Osteocyte (in vitro differentiated cells): ENCODE measurements at regions not wholly inside any gene's neighbourhood (a gene's known extent, or its start where the extent isn't known, plus 50 kb on each side); places are given as distances from the start of the nearest gene placed in this dataset.
"Not testable (repeated sequence)": the region's sequence is repeated elsewhere in the genome, so short reads cannot be mapped to it uniquely, and the experiment has no call there.

Experiments
- DNase-seq: peaks from one replicate; pipeline ENCODE4 v3.0.0; 2021; ENCODE audit warnings: mixed read lengths; ENCODE audit not compliant: unreplicated experiment; ENCODE audit errors: extremely low spot score
- H3K27ac Mint-ChIP-seq: one replicate; pipeline ENCODE4 v1.8.0; 2021; ENCODE audit warnings: mild to moderate bottlenecking, mixed read lengths; ENCODE audit not compliant: unreplicated experiment
- H3K27me3 Mint-ChIP-seq: one replicate; pipeline ENCODE4 v1.8.0; 2021; ENCODE audit warnings: mixed read lengths; ENCODE audit not compliant: unreplicated experiment
- H3K36me3 Mint-ChIP-seq: one replicate; pipeline ENCODE4 v1.8.0; 2021; ENCODE audit warnings: mixed read lengths; ENCODE audit not compliant: unreplicated experiment
- H3K4me1 Mint-ChIP-seq: one replicate; pipeline ENCODE4 v1.8.0; 2021; ENCODE audit warnings: mixed read lengths; ENCODE audit not compliant: unreplicated experiment
- H3K4me3 Mint-ChIP-seq: one replicate; pipeline ENCODE4 v1.8.0; 2021; ENCODE audit warnings: mild to moderate bottlenecking, moderate library complexity, mixed read lengths; ENCODE audit not compliant: unreplicated experiment
- H3K9me3 Mint-ChIP-seq: one replicate; pipeline ENCODE4 v1.8.0; 2021; ENCODE audit warnings: mixed read lengths; ENCODE audit not compliant: unreplicated experiment
- TF ChIP-seq, protein P1 (sequence below): fragments of 200-600 bp; sonication (generic); IDR thresholded peaks from 2 replicates; pipeline ENCODE4 v1.5.0; 2021; ENCODE audit warnings: antibody characterized with exemption, mild to moderate bottlenecking, moderate library complexity

- Mint-ChIP-seq H3K27me3 (peaks cover 3% of the 10 kb centered on the region), H3K4me1 (peaks cover 9% of the 10 kb centered on the region), H3K4me3 (no peak overlapping the region), H3K36me3 (no peaks in the 10 kb centered on the region), H3K27ac (no peak overlapping the region), H3K9me3 (peaks cover 10% of the 10 kb centered on the region)
- TF ChIP-seq, protein P1, sequence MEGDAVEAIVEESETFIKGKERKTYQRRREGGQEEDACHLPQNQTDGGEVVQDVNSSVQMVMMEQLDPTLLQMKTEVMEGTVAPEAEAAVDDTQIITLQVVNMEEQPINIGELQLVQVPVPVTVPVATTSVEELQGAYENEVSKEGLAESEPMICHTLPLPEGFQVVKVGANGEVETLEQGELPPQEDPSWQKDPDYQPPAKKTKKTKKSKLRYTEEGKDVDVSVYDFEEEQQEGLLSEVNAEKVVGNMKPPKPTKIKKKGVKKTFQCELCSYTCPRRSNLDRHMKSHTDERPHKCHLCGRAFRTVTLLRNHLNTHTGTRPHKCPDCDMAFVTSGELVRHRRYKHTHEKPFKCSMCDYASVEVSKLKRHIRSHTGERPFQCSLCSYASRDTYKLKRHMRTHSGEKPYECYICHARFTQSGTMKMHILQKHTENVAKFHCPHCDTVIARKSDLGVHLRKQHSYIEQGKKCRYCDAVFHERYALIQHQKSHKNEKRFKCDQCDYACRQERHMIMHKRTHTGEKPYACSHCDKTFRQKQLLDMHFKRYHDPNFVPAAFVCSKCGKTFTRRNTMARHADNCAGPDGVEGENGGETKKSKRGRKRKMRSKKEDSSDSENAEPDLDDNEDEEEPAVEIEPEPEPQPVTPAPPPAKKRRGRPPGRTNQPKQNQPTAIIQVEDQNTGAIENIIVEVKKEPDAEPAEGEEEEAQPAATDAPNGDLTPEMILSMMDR = no peak
- DNase-seq = no peak
Measured at GRCh38 chr13:43946281-43946680, 66.6 kb downstream of the LACC1 start.

DNA sequence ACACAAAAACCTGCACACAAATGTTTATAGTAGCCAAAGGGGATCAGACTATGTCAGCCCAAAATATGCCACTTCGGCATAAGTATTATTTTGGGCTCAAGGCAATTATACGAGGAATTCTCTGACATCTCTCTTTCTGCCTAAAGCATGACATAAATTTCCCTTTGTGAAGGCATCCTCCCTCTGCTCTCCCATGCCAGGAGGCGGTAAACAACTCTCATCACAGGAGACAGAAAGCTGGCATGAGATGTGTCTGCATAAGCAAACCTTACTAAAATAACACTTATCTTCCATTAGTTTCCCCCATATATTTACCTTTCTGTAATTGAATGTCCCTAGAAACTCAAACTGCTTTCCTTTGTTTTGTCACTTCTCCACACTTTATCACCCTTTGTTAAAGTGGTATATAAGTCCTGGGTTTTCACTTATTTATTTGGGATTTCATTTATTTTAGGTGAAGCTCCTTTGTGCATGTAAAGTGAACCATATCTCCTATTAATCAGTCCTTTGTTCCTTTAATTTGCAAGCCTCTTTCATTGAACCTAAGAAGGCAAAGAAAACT, 68.3 kb downstream of the LACC1 start:
- Mint-ChIP-seq H3K4me3 (no peak overlapping the region), H3K36me3 (peaks cover 3% of the 10 kb centered on the region), H3K4me1 (peaks cover 2% of the 10 kb centered on the region), H3K9me3 (peaks cover 10% of the 10 kb centered on the region), H3K27ac (no peak overlapping the region), H3K27me3 (peaks cover 3% of the 10 kb centered on the region)
- DNase-seq = no peak
- TF ChIP-seq, protein P1 = no peak

GRCh38 chr13:43953370-43953769, 73.7 kb downstream of the LACC1 start:
- no peak for DNase-seq
- Mint-ChIP-seq H3K36me3 (peaks cover 3% of the 10 kb centered on the region), H3K27me3 (peaks cover 14% of the 10 kb centered on the region), H3K27ac (no peak overlapping the region), H3K4me3 (no peak overlapping the region), H3K4me1 (peaks cover 18% of the 10 kb centered on the region), H3K9me3 (peaks cover 5% of the 10 kb centered on the region)
- TF ChIP-seq, protein P1 = no peak

GRCh38 chr13:43956975-43957374, 77.3 kb downstream of the LACC1 start:
- H3K4me3 Mint-ChIP-seq, H3K9me3 Mint-ChIP-seq, H3K36me3 Mint-ChIP-seq, DNase-seq, H3K27ac Mint-ChIP-seq: not testable (repeated sequence)
- peaks cover 13% of the 10 kb centered on the region for H3K27me3 Mint-ChIP-seq
- H3K4me1 Mint-ChIP-seq = peaks cover 18% of the 10 kb centered on the region

GRCh38 chr13:43959291-43959690, 79.6 kb downstream of the LACC1 start:
- Mint-ChIP-seq H3K27ac (no peak overlapping the region), H3K27me3 (peaks cover 12% of the 10 kb centered on the region), H3K4me3 (no peak overlapping the region), H3K36me3 (no peaks in the 10 kb centered on the region), H3K4me1 (peaks cover 5% of the 10 kb centered on the region), H3K9me3 (no peaks in the 10 kb centered on the region)
- TF ChIP-seq, protein P1 = no peak
- no peak for DNase-seq

DNA sequence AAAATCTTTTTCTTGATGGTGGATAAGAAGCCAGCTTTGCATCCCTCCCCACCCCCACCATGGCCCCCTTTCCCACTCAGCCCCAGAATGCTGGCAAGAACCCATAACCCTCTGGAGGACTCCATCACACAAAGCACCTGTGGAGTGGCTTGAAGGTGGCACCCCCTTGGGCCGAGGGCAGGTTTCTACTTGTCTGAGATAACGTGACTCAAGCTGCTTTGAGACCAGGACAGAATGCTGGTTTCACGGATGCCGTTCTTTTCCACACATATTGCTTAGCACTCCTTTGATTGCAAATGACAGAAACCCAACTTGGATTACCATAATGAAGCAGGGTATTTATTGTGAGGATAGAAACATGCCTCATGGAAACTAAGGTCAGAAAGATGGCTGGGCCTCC, 82.2 kb downstream of the LACC1 start:
- H3K36me3 Mint-ChIP-seq = no peaks in the 10 kb centered on the region
- TF ChIP-seq, protein P1 = no peak
- peaks cover 3% of the 10 kb centered on the region for H3K27me3 Mint-ChIP-seq
- H3K4me3 Mint-ChIP-seq = no peak overlapping the region
- no peaks in the 10 kb centered on the region for H3K4me1 Mint-ChIP-seq
- no peak for DNase-seq
- H3K9me3 Mint-ChIP-seq = no peaks in the 10 kb centered on the region
- H3K27ac Mint-ChIP-seq = no peak overlapping the region
